Progenitor cell of endocrine pancreas (in vitro differentiated cells): ENCODE measurements at regions not wholly inside any gene's neighbourhood (a gene's known extent, or its start where the extent isn't known, plus 50 kb on each side); places are given as distances from the start of the nearest gene placed in this dataset.
"Not testable (repeated sequence)": the region's sequence is repeated elsewhere in the genome, so short reads cannot be mapped to it uniquely, and the experiment has no call there.

Experiments used
- DNase-seq: peaks from one replicate; pipeline ENCODE4 v3.0.0; 2021; ENCODE audit warnings: low spot score; ENCODE audit not compliant: unreplicated experiment
- H3K27ac Mint-ChIP-seq: 2 replicates; pipeline ENCODE4 v1.8.0; 2021; ENCODE audit warnings: mild to moderate bottlenecking, moderate library complexity, mixed read lengths
- H3K27me3 Mint-ChIP-seq: 2 replicates; pipeline ENCODE4 v1.8.0; 2021; ENCODE audit warnings: mixed read lengths
- H3K36me3 Mint-ChIP-seq: 2 replicates; pipeline ENCODE4 v1.8.0; 2022; ENCODE audit warnings: mixed read lengths; ENCODE audit not compliant: insufficient read depth
- H3K4me1 Mint-ChIP-seq: 2 replicates; pipeline ENCODE4 v1.8.0; 2021; ENCODE audit warnings: low read depth, mixed read lengths
- H3K4me3 Mint-ChIP-seq: 2 replicates; pipeline ENCODE4 v1.8.0; 2021; ENCODE audit warnings: low read depth, mild to moderate bottlenecking, moderate library complexity, mixed read lengths
- H3K9me3 Mint-ChIP-seq: 2 replicates; pipeline ENCODE4 v1.8.0; 2021; ENCODE audit warnings: low read depth, mixed read lengths
- TF ChIP-seq, protein P1 (sequence below): fragments of 200-600 bp; sonication (generic); IDR thresholded peaks from one replicate; pipeline ENCODE4 v1.5.0; 2021; ENCODE audit warnings: antibody characterized with exemption, mild to moderate bottlenecking; ENCODE audit not compliant: unreplicated experiment

DNA sequence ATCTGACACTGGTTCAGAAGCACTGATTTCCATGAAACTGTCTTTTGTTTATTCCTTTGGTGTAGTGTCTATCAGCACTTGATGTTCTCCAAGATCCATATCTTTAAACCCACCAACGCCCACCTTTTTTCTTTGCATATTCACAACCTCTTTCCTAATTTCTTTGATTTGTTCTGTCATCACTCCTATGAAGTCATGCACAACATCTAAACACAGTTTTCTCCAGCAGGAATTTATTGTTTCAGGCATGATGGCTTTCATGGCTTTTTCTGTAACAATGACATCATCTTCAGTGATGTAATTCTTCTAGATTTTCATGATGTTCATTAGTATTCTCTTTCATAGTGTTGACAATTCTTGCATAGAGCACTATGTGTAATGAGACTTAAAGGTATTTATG is 219.6 kb upstream of the POU1F1 start:
- no peaks in the 10 kb centered on the region for H3K36me3 Mint-ChIP-seq
- no peak overlapping the region for H3K27ac Mint-ChIP-seq
- H3K4me3 Mint-ChIP-seq: no peak overlapping the region
- TF ChIP-seq, protein P1, sequence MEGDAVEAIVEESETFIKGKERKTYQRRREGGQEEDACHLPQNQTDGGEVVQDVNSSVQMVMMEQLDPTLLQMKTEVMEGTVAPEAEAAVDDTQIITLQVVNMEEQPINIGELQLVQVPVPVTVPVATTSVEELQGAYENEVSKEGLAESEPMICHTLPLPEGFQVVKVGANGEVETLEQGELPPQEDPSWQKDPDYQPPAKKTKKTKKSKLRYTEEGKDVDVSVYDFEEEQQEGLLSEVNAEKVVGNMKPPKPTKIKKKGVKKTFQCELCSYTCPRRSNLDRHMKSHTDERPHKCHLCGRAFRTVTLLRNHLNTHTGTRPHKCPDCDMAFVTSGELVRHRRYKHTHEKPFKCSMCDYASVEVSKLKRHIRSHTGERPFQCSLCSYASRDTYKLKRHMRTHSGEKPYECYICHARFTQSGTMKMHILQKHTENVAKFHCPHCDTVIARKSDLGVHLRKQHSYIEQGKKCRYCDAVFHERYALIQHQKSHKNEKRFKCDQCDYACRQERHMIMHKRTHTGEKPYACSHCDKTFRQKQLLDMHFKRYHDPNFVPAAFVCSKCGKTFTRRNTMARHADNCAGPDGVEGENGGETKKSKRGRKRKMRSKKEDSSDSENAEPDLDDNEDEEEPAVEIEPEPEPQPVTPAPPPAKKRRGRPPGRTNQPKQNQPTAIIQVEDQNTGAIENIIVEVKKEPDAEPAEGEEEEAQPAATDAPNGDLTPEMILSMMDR: no peak
- H3K4me1 Mint-ChIP-seq: no peaks in the 10 kb centered on the region
- no peaks in the 10 kb centered on the region for H3K27me3 Mint-ChIP-seq
- H3K9me3 Mint-ChIP-seq: no peaks in the 10 kb centered on the region
- no peak for DNase-seq

DNA sequence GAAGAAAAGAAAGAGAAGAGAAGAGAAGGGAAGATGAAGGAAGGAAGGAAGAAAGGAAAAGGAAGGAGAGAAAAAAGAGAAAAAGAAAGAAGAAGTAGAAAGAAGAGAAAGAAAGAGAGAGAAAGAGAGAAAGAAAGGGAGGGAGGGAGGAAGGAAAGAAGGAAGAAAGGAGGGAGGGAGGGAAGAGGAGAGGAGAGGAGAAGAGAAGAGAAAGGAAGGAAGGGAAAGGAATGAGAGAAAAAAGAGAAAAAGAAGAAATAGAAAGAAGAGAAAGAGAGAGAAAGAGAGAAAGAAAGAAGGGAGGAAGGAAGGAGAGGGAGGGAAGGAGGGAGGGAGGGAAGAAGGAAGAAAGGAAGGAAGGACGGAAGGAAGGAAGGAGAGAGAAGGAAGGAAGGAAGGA is 217.9 kb upstream of the POU1F1 start:
- Mint-ChIP-seq H3K27me3 (no peaks in the 10 kb centered on the region), H3K4me1 (peaks cover 4% of the 10 kb centered on the region), H3K4me3 (no peak overlapping the region), H3K9me3 (no peaks in the 10 kb centered on the region), H3K27ac (no peak overlapping the region), H3K36me3 (no peaks in the 10 kb centered on the region)
- TF ChIP-seq, protein P1: no peak
- DNase-seq: no peak

DNA sequence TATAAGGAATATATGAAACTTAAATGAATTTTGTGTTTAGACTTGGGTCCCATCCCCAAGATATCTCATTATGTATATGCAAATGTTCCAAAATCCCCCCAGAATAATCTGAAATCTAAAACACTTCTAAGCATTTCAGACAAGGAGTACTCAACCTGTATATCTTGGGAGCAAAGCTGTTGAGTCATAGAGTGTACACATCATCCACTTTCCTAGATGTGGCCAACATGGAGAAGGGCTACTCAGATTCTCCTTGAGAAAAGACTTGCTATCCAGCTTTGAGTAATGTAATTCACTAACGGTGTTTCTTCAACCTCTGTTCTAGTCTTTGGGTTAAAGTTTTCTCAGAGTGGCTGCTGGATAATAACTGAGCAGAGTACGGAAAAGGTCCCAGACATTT is 215.5 kb upstream of the POU1F1 start:
- Mint-ChIP-seq H3K9me3 (no peaks in the 10 kb centered on the region), H3K27ac (no peak overlapping the region), H3K27me3 (no peaks in the 10 kb centered on the region), H3K36me3 (no peaks in the 10 kb centered on the region), H3K4me1 (peaks cover 4% of the 10 kb centered on the region), H3K4me3 (no peak overlapping the region)
- DNase-seq: no peak
- TF ChIP-seq, protein P1: no peak

DNA sequence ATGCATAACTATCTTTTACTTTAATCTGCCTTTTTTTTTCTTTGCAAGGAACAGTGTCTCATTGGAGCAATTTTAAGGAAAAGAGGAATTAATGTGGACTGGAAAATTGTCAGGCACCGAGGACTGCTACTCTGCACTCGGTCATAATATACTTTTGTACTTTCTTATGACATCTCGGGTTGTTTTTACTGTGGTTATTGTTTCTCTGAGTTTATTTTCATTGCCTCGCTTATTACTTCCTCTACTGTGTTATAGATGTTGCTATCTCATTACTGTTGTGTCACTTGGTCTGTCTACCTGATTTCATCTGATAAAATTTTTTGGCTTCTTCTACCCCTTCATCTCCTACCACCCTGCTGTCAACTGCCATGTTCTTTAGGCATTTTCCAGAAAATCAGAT is 213.5 kb upstream of the POU1F1 start:
- DNase-seq: no peak
- peaks cover 4% of the 10 kb centered on the region for H3K4me1 Mint-ChIP-seq
- H3K27ac Mint-ChIP-seq: no peak overlapping the region
- H3K27me3 Mint-ChIP-seq: no peaks in the 10 kb centered on the region
- H3K4me3 Mint-ChIP-seq: no peak overlapping the region
- no peaks in the 10 kb centered on the region for H3K36me3 Mint-ChIP-seq
- TF ChIP-seq, protein P1: no peak
- H3K9me3 Mint-ChIP-seq: no peaks in the 10 kb centered on the region

DNA sequence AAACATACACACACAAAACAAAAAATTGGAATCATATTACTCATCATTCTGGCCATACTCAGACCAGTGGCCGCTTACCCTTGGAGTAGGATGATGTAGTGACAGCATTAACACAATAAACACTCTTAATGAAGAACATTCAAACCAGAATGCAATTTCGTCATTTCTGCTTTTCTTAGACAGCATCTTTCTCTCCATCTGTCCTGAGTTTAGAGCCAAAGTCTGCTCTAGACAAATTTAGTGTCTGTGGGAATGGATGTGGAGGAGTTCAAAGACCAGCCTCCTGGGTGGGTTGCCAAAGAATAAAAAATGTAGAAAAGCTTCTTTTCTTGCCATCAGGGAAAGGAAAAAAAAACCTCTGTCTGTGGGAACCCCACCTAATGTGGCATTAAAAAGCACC is 212.4 kb upstream of the POU1F1 start:
- TF ChIP-seq, protein P1: no peak
- no peak overlapping the region for H3K4me3 Mint-ChIP-seq
- H3K36me3 Mint-ChIP-seq: no peaks in the 10 kb centered on the region
- H3K9me3 Mint-ChIP-seq: no peaks in the 10 kb centered on the region
- peaks cover 4% of the 10 kb centered on the region for H3K4me1 Mint-ChIP-seq
- H3K27ac Mint-ChIP-seq: no peak overlapping the region
- H3K27me3 Mint-ChIP-seq: no peaks in the 10 kb centered on the region
- no peak for DNase-seq

DNA sequence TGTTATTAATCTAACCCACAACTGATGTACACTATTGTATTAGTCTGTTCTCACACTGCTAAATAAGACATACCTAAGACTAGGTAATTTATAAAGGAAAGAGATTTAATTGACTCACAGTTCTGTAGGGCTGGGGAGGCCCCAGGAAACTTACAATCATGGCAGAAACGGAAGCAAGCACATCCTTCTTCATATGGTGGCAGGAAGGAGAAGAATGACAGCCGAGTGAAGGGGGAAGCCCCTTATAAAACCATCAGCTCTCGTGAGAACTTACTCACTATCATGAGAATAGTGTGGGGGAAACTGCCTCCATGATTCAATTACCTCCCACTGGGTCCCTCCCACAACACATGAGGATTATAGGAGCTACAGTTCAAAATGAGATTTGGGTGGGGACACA is 210.3 kb upstream of the POU1F1 start:
- not testable (repeated sequence) for H3K36me3 Mint-ChIP-seq, H3K9me3 Mint-ChIP-seq, H3K27ac Mint-ChIP-seq, H3K4me3 Mint-ChIP-seq, DNase-seq, H3K27me3 Mint-ChIP-seq, H3K4me1 Mint-ChIP-seq
